HEK293 (cell line): ENCODE measurements at regions not wholly inside any gene's neighbourhood (a gene's known extent, or its start where the extent isn't known, plus 50 kb on each side); places are given as distances from the start of the nearest gene placed in this dataset.
A peak's percentile ranks its signal among the peaks of the same experiment; 100 is the strongest.

Experiments used
- CTCF ChIA-PET: fragments of 350-600 bp; formaldehyde crosslinking; extraction: SDS; loops from one replicate; lab custom pipeline; 2021; ENCODE audit warnings: antibody characterized with exemption; lab: Yijun Ruan, JAX
- POLR2A ChIA-PET: fragments of 300-600 bp; formaldehyde crosslinking; extraction: SDS; loops from one replicate; lab custom pipeline; 2020; ENCODE audit warnings: antibody characterized with exemption, inconsistent platforms; lab: Yijun Ruan, JAX
- H3K27ac ChIP-seq: fragments of 200-500 bp; sonication (Bioruptor generic); 2 replicates; pipeline ENCODE4 v1.5.1; 2014; ENCODE audit warnings: low read depth, low read length, control low read depth, inconsistent platforms; ENCODE audit errors: extremely low read depth
- H3K36me3 ChIP-seq, 2 experiments: fragments of 200-500 bp in 1 of 2; sonication (Bioruptor generic) in 1 of 2; 1 replicate in 1 of 2; 2 replicates in 1 of 2; pipeline ENCODE4 v1.5.1; 2014 to 2017; ENCODE audit warnings: inconsistent platforms in 2 of 2, low read length in 2 of 2; ENCODE audit not compliant: control insufficient read depth in 2 of 2, insufficient read depth in 1 of 2
- H3K4me1 ChIP-seq: fragments of 200-500 bp; sonication (Bioruptor generic); 2 replicates; pipeline ENCODE4 v1.5.1; 2014; ENCODE audit warnings: mild to moderate bottlenecking, low read length, inconsistent platforms; ENCODE audit not compliant: control insufficient read depth, insufficient read depth
- H3K4me3 ChIP-seq: 2 replicates; pipeline ENCODE4 v1.5.1; 2011; ENCODE audit warnings: low read depth, mild to moderate bottlenecking, control low read depth, low read length, moderate library complexity
- H3K9me3 ChIP-seq: fragments of 200-500 bp; sonication (Bioruptor generic); 2 replicates; pipeline ENCODE4 v1.5.1; 2014; ENCODE audit warnings: low read depth, low read length, inconsistent platforms; ENCODE audit not compliant: control insufficient read depth, insufficient read depth
- MEIS1 ChIP-seq: sonication (generic); formaldehyde crosslinking; IDR thresholded peaks from 2 replicates; pipeline ENCODE4 v1.8.1; 2022; ENCODE audit warnings: missing genetic modification reagents, mild to moderate bottlenecking, borderline replicate concordance
- PRDM1 ChIP-seq: fragments of 450-650 bp; formaldehyde crosslinking; IDR thresholded peaks from 2 replicates; pipeline ENCODE4; 2016; ENCODE audit warnings: missing biosample characterization, missing genetic modification characterization
- PRDM6 ChIP-seq: fragments of 450-650 bp; formaldehyde crosslinking; IDR thresholded peaks from 2 replicates; pipeline ENCODE4 v1.5.1; 2017; ENCODE audit warnings: missing biosample characterization, missing genetic modification characterization
- SETDB1 ChIP-seq: IDR thresholded peaks from one replicate; pipeline ENCODE4 v1.6.1; 2017; ENCODE audit warnings: mild to moderate bottlenecking, low read length, moderate library complexity, mixed read lengths; ENCODE audit not compliant: insufficient read length
- SP3 ChIP-seq: fragments of 450-650 bp; formaldehyde crosslinking; IDR thresholded peaks from 2 replicates; pipeline ENCODE4 v1.5.1; 2016; ENCODE audit warnings: missing biosample characterization, missing genetic modification characterization
- ZBTB21 ChIP-seq: fragments of 450-650 bp; formaldehyde crosslinking; IDR thresholded peaks from 2 replicates; pipeline ENCODE4 v1.5.1; 2017; ENCODE audit warnings: missing biosample characterization, missing genetic modification characterization
- ZBTB48 ChIP-seq: fragments of 450-650 bp; formaldehyde crosslinking; IDR thresholded peaks from 2 replicates; pipeline ENCODE4 v1.5.1; 2016; ENCODE audit warnings: missing biosample characterization, missing genetic modification characterization
- ZBTB8A ChIP-seq: fragments of 450-650 bp; formaldehyde crosslinking; IDR thresholded peaks from 2 replicates; pipeline ENCODE4 v1.5.1; 2016; ENCODE audit warnings: missing biosample characterization, missing genetic modification characterization
- ZFHX2 ChIP-seq: fragments of 450-650 bp; formaldehyde crosslinking; conservative IDR thresholded peaks from 2 replicates; pipeline ENCODE4 v1.5.1; 2016; ENCODE audit warnings: missing biosample characterization, missing genetic modification characterization
- ZNF391 ChIP-seq: fragments of 450-650 bp; formaldehyde crosslinking; IDR thresholded peaks from 2 replicates; pipeline ENCODE4 v1.5.1; 2016; ENCODE audit warnings: low read depth, missing biosample characterization, missing genetic modification characterization, borderline replicate concordance
- ZNF596 ChIP-seq: fragments of 450-650 bp; IDR thresholded peaks from 2 replicates; pipeline ENCODE4 v1.5.0; 2018; ENCODE audit warnings: missing biosample characterization, mild to moderate bottlenecking, missing genetic modification characterization, moderate library complexity
- ZNF629 ChIP-seq: fragments of 450-650 bp; formaldehyde crosslinking; IDR thresholded peaks from 2 replicates; pipeline ENCODE4 v1.5.1; 2017; ENCODE audit warnings: missing biosample characterization, missing genetic modification characterization
- ZNF658 ChIP-seq: fragments of 450-650 bp; formaldehyde crosslinking; IDR thresholded peaks from 2 replicates; pipeline ENCODE4; 2016; ENCODE audit warnings: missing biosample characterization, missing genetic modification characterization
- ZNF660 ChIP-seq: fragments of 450-650 bp; IDR thresholded peaks from 2 replicates; pipeline ENCODE4 v1.5.1; 2018; ENCODE audit warnings: missing biosample characterization, mild to moderate bottlenecking, missing genetic modification characterization
- ZNF843 ChIP-seq: fragments of 450-650 bp; formaldehyde crosslinking; IDR thresholded peaks from 2 replicates; pipeline ENCODE4 v1.5.1; 2016; ENCODE audit warnings: missing biosample characterization, missing genetic modification characterization
- TF ChIP-seq, protein P1 (sequence below): fragments of 450-650 bp; formaldehyde crosslinking; IDR thresholded peaks from 2 replicates; pipeline ENCODE4 v1.5.1; 2016; ENCODE audit warnings: missing biosample characterization, missing genetic modification characterization, borderline replicate concordance
- TF ChIP-seq, protein P2 (sequence below): fragments of 450-650 bp; formaldehyde crosslinking; IDR thresholded peaks from 2 replicates; pipeline ENCODE4; 2016; ENCODE audit warnings: missing biosample characterization, missing genetic modification characterization
- TF ChIP-seq, protein P3 (sequence below): fragments of 450-650 bp; formaldehyde crosslinking; IDR thresholded peaks from 2 replicates; pipeline ENCODE4 v1.5.1; 2016; ENCODE audit warnings: missing biosample characterization, missing genetic modification characterization, low read depth

- H3K4me1 ChIP-seq, result no peaks in the 10 kb centered on the region
- H3K36me3 ChIP-seq, result no peaks in the 10 kb centered on the region
- H3K27ac ChIP-seq, result no peak overlapping the region
- TF ChIP-seq SP3, result no peak
- TF ChIP-seq, protein P1, sequence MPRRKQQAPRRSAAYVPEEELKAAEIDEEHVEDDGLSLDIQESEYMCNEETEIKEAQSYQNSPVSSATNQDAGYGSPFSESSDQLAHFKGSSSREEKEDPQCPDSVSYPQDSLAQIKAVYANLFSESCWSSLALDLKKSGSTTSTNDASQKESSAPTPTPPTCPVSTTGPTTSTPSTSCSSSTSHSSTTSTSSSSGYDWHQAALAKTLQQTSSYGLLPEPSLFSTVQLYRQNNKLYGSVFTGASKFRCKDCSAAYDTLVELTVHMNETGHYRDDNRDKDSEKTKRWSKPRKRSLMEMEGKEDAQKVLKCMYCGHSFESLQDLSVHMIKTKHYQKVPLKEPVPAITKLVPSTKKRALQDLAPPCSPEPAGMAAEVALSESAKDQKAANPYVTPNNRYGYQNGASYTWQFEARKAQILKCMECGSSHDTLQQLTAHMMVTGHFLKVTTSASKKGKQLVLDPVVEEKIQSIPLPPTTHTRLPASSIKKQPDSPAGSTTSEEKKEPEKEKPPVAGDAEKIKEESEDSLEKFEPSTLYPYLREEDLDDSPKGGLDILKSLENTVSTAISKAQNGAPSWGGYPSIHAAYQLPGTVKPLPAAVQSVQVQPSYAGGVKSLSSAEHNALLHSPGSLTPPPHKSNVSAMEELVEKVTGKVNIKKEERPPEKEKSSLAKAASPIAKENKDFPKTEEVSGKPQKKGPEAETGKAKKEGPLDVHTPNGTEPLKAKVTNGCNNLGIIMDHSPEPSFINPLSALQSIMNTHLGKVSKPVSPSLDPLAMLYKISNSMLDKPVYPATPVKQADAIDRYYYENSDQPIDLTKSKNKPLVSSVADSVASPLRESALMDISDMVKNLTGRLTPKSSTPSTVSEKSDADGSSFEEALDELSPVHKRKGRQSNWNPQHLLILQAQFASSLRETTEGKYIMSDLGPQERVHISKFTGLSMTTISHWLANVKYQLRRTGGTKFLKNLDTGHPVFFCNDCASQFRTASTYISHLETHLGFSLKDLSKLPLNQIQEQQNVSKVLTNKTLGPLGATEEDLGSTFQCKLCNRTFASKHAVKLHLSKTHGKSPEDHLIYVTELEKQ, result no peak
- TF ChIP-seq SETDB1, result no peak
- TF ChIP-seq ZBTB8A (tag by site-specific recombination), result no peak
- TF ChIP-seq, protein P2, sequence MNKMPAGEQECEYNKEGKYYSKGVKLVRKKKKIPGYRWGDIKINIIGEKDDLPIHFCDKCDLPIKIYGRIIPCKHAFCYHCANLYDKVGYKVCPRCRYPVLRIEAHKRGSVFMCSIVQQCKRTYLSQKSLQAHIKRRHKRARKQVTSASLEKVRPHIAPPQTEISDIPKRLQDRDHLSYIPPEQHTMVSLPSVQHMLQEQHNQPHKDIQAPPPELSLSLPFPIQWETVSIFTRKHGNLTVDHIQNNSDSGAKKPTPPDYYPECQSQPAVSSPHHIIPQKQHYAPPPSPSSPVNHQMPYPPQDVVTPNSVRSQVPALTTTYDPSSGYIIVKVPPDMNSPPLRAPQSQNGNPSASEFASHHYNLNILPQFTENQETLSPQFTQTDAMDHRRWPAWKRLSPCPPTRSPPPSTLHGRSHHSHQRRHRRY (tag by site-specific recombination), result no peak
- TF ChIP-seq MEIS1 (CRISPR knock-in tag), result no peak
- TF ChIP-seq PRDM1 (tag by site-specific recombination), result no peak
- no peaks in the 10 kb centered on the region for H3K9me3 ChIP-seq
- CTCF ChIA-PET, result interaction anchor here (1.0 kb wide), 1 partner anchor 34 kb away, joined by 3 read pairs; no protein-coding TSS in a partner anchor
- POLR2A ChIA-PET, result no interaction called here
- H3K4me3 ChIP-seq, result no peak overlapping the region
These were observed 661.6 kb downstream of the QKI start for GRCh38 chr6:164075981-164076615.

DNA sequence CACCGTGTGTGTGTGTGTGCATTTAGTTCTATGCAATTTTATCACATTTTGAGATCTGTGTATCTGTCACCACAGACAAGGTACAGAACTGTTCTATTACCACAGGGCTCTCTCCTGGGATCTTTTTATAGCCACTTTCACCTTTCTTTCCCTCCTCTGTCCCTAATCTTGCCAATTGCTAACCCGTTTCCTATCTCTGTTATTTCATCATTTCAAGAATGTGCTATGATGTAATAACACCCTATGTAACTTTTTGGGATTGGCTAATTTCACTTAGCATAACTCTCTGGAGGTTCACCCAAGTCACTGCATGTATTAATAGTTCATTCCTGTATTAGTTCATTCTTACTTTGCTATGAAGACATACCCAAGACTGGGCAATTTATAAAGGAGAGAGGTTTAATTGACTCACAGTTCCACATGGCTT, 657.7 kb downstream of the QKI start:
- no peak overlapping the region for H3K4me3 ChIP-seq
- TF ChIP-seq SETDB1 (peak; percentile 87), PRDM6 (no peak)
- TF ChIP-seq, all 188 proteins: peak for 1
- POLR2A ChIA-PET, result interaction anchor here (0.7 kb wide), 1 partner anchor 753 kb away, joined by 3 read pairs; no protein-coding TSS in a partner anchor
- Histone ChIP-seq H3K36me3 (no peaks in the 10 kb centered on the region), H3K27ac (no peak overlapping the region), H3K9me3 (no peaks in the 10 kb centered on the region), H3K4me1 (no peaks in the 10 kb centered on the region)
- CTCF ChIA-PET, result no interaction called here

GRCh38 chr6:164069350-164069990, 655.0 kb downstream of the QKI start:
- H3K27ac ChIP-seq, result no peak overlapping the region
- no peaks in the 10 kb centered on the region for H3K4me1 ChIP-seq
- H3K36me3 ChIP-seq, result no peaks in the 10 kb centered on the region
- TF ChIP-seq ZFHX2 (tag by site-specific recombination), result peak; percentile 45
- TF ChIP-seq ZBTB48 (tag by site-specific recombination), result peak; percentile 76
- peak; percentile 93 for TF ChIP-seq ZBTB21 (tag by site-specific recombination)
- TF ChIP-seq ZNF391, result no peak
- TF ChIP-seq ZNF660, result 0 out of 2 replicates have a peak, but pooled peaks have one; percentile 59
- TF ChIP-seq ZNF843 (tag by site-specific recombination), result no peak
- TF ChIP-seq, protein P3, sequence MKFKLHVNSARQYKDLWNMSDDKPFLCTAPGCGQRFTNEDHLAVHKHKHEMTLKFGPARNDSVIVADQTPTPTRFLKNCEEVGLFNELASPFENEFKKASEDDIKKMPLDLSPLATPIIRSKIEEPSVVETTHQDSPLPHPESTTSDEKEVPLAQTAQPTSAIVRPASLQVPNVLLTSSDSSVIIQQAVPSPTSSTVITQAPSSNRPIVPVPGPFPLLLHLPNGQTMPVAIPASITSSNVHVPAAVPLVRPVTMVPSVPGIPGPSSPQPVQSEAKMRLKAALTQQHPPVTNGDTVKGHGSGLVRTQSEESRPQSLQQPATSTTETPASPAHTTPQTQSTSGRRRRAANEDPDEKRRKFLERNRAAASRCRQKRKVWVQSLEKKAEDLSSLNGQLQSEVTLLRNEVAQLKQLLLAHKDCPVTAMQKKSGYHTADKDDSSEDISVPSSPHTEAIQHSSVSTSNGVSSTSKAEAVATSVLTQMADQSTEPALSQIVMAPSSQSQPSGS (tag by site-specific recombination), result peak; percentile 88
- peak; percentile 78 for TF ChIP-seq ZNF629 (tag by site-specific recombination)
- no peak for TF ChIP-seq ZNF658 (tag by site-specific recombination)
- TF ChIP-seq ZNF596 (tag by site-specific recombination), result no peak
- H3K9me3 ChIP-seq, result no peaks in the 10 kb centered on the region
- POLR2A ChIA-PET, result no interaction called here
- CTCF ChIA-PET, result interaction anchor here (0.8 kb wide), 1 partner anchor 40 kb away, joined by 4 read pairs; no protein-coding TSS in a partner anchor
- no peak overlapping the region for H3K4me3 ChIP-seq
